Erythroblast (primary cell): ENCODE measurements at regions not wholly inside any gene's neighbourhood (a gene's known extent, or its start where the extent isn't known, plus 50 kb on each side); places are given as distances from the start of the nearest gene placed in this dataset.
"Not testable (repeated sequence)": the region's sequence is repeated elsewhere in the genome, so short reads cannot be mapped to it uniquely, and the experiment has no call there.

Experiments used
- DNase-seq, 2 experiments: peaks; one replicate each; lab custom pipeline; 2025; lab: John Stamatoyannopoulos, UW
- GATA1 ChIP-seq: IDR thresholded peaks from 2 replicates; pipeline ENCODE4 v1.6.1; 2011; ENCODE audit warnings: low read depth, mild to moderate bottlenecking, control low read depth, low read length, moderate library complexity
- POLR2A ChIP-seq: IDR thresholded peaks from 2 replicates; pipeline ENCODE4 v1.6.1; 2011; ENCODE audit warnings: mild to moderate bottlenecking, low read length

DNA sequence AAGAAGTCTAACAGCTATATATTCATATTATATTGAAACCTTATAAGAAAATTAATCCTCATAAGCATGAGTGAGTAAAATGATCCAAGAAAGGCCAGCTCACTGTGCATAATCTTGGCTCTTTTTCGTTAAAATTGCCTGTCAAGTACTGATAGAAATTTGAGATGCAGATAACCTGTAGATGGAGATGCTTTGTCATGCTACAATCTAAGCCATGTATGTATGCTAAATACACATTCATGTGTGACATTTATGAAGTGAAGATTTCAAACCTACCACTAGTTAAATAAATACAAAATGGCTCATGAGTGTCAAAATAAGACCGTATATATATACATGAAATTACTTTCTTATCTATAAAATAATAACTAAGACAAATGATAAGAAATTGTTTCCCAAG, 1491.5 kb upstream of the PRMT6 start:
- TF ChIP-seq GATA1 (no peak), POLR2A (no peak)
- no peak for DNase-seq

DNA sequence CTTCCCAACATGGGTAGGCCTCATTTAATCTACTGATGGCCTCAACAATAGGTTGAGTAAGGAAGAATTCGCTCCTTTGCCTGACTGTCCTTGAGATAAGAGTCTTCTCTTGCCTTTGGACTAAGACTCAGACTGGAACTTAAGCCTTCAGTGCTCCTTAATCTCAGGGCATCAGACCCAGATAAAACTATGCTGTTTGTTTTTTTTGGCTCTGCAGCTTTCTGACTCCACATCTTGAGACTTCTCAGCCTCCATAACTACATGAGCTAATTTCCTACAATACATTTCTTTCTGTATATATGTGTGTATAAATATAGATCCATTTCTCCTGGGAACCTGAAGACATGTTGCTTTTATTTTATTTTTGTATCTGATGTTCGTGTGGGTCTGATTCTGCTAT, 1470.7 kb upstream of the PRMT6 start:
- no peak for DNase-seq
- no peak for TF ChIP-seq POLR2A
- no peak for TF ChIP-seq GATA1

DNA sequence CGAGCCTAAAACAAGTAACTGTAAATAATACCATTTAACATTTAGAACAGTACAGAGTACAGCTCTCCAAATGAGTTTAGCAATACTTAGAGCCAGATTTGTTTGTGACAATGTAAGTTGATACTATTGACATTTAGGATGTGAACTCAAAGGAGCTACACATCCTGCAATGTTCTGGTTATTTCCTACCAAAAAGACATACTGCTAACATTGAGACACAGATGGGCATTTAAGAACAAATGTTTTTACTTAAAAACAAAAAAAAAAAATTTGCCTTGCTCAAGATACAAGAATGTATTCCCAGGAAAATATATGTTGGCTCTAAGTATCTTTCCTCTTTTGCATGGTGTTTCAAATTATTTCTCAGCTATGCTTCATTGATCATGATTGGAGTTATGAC, 1464.8 kb upstream of the PRMT6 start:
- no peak for DNase-seq

DNA sequence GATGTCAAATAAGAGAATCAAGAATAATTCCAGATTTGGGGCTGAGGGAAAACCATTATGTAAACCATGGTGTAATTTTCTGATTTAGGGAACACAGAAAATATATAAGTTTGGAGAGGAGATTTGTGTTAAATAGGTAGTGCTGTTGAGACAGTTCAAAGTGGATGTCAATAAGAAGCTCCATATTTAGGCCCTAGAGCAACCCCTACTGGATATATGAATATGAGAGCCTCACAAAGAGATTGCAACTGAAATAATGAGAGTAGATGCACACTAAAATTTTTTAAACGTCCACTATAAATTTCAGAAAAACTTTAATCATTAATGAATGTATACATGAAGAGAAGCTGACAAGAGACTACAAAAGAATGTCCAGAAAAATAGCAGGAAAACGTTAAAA, 1447.8 kb upstream of the PRMT6 start:
- TF ChIP-seq POLR2A, result no peak
- no peak for TF ChIP-seq GATA1
- DNase-seq, result no peak

More for the DNA sequence above, 1464.8 kb upstream of the PRMT6 start:
- no peak for TF ChIP-seq GATA1
- TF ChIP-seq POLR2A, result no peak

DNA sequence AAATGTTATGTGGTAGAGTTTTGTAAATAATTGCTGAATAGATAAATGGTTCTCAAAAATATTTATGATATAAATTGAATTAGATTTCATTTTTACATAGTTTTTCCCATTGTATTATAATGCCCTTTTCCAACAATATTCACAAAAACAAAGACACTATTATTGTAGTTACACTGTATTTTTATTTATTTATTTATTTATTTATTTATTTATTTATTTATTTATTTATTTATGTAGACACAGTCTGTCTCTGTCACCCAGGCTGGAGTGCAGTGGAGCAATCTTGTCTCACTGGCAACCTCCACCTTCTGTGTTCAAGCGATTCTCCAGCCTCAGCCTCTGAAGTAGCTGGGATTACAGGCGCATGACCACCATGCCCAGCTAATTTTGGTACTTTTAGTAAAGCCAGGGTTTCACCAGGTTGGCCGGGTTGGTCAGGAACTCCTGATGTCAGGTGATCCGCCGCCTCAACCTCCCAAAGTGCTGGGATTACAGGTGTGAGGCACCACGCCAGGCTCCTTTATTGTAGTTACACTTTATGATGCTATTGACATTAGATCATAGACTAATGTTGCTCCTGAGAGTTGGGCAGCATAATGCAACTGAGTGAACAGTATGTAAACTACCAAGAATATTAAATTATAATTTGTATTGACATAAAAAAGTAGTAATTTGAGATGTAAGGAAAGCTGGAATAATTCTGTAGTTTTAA, 1430.0 kb upstream of the PRMT6 start:
- TF ChIP-seq GATA1 (no peak), POLR2A (no peak)
- DNase-seq, result no peak

DNA sequence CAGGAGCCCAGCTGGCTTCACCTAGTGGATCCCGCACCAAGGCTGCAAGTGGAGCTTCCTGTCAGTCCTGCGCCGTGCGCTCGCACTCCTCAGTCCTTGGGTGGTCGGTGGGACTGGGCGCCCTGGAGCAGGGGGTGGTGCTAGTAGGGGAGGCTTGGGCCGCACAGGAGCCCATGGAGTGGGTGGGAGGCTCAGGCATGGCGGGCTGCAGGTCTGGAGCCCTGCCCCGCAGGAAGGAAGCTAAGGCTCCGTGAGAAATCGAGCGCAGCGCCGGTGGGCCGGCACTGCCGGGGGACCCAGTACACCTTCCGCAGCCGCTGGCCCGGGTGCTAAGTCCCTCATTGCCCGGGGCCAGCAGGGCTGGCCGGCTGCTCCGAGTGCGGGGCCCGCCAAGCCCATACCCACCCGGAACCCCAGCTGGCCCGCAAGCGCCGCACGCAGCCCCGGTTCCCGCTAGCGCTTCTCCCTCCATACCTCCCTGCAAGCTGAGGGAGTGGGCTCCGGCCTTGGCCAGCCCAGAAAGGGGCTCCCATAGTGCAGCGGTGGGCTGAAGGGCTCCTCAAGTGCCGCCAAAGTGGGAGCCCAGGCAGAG, 1425.2 kb upstream of the PRMT6 start:
- not testable (repeated sequence) for DNase-seq

DNA sequence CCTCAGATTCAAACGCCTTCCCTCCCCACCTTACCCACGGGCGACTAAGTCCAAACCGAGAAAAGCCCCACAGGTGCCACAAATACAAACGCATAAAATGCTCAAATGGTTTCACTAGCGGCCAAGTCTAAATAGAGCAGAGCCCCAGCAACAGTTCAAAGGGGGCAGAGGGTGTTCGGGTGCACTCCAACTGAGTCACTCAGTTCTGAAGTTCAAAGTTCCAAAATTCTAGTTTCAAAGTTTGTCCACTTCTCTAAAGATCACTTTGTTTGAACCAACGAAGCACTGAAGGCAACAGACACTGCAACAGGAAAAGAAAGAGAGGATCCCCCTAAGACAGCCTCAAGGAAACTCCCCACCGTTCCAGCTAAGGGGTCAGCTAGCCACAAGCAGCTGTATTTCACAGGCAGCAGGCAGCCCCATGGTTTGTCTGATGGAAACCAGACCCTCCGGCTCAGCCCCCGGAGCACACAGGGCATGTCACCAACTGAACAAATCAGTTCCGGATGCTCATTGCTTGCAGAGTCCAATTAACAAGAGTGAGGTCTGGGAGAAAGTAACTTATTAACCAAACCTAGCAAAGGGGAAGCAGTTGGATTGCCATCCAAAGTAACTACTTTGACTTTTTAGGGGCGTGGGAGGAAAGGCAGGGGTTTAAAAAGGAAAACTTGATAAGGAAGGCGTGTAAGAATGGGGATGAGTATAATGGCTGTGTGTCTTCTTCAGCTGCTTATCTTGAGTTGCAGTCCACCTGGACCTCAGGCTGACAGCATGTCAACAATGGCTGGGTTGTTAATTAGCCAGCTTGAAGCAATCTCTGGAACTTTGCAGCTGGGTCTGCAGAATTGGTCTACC, 1423.9 kb upstream of the PRMT6 start:
- no peak for TF ChIP-seq POLR2A
- no peak for TF ChIP-seq GATA1
- no peak for DNase-seq

DNA sequence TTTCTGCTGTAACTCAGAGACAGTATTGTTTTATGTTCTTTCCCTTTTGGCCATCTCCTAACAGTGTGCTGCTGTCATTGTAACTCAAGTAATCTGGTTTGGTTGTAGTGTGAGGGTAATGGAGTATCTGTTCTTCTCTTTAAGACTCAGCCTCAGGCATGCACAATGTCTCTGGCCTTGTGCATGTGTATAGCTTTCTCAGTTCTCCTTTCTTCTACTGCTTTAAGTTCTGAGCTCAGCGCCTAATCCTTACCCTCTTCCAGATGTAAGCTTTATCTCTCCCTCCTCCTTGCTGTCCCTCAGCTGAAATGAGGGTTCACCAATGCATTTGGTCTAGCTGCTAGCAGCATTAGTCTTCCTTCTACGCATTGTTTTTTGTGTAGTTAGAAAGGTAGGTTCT, 1420.4 kb upstream of the PRMT6 start:
- no peak for DNase-seq
- TF ChIP-seq POLR2A (no peak), GATA1 (no peak)

DNA sequence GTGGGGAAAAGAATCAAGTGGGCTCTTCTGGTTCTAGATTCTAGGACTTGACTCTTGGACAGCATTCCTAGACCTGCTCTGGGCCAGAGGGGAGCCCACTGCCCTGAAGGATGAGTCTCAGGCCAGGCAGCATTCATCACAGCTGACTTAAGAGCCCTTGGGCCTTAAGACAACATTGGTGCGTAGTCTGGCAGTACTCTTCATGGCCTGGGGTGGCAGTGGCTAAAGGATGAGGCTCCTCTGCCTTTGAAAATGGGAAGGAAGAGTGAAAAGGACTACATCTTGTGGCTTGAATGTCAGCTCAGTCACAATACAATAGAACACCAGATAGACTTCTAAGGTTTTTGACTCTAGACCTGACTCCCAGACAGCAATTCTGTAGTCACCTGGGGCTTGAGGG, 1415.1 kb upstream of the PRMT6 start:
- TF ChIP-seq POLR2A (no peak), GATA1 (no peak)
- no peak for DNase-seq

DNA sequence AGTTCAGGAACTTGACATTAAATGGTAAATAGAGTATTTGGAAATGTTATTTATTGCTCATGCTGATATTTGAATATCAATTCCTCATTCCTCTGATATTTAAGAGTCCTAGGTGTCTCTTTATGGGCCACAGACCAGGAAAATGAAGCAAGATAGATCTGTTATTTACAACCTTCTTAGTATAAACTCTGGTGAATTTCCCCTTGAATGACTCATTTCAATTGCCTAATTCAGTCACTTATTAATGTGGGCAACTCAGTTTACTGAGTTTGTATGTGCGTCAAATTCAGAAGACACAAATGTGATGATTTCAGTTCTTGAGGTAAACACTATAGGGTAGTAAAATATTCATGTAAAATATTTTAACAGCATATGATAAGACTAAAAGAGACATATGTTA, 1404.4 kb upstream of the PRMT6 start:
- DNase-seq, result no peak
- TF ChIP-seq POLR2A (no peak), GATA1 (no peak)

DNA sequence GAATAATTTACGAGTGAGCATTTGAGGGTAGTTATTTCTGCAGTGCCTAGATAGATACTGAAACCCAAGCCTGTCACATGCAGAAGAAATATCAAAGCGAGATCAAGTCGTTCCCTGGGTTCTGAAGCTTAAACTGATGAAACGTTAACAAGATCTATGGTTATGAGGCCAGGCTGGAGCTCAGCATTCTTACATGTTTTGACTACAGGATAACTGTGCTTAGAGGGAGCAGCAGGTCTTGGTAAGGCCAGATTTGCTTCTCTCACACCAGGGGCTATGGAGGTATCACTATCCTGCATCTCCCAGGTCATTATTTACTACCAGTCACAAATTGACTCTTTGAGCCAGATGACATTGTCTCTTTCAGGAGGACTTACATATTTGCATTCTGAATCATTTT, 1401.4 kb upstream of the PRMT6 start:
- no peak for DNase-seq
- TF ChIP-seq GATA1 (no peak), POLR2A (no peak)

DNA sequence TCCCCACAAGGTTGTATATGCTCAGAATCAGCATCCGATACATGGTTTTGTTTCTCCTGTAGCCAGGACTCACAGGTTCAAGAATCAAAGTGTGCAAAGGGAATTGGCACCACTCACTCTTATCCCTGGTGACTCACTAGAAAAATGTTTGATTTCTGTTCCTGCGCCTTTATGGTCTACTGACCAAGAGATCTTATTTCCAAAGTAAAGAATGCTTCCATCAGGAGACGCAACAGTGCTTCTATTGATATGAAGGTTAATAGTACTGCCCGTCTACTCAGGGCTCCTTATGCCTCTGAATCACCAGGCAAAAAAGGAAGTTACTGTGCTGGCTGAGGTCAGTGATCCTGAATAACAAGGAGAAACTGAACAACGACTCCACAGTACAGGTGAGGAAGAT, 1392.0 kb upstream of the PRMT6 start:
- no peak for TF ChIP-seq POLR2A
- TF ChIP-seq GATA1, result no peak
- DNase-seq, result no peak

DNA sequence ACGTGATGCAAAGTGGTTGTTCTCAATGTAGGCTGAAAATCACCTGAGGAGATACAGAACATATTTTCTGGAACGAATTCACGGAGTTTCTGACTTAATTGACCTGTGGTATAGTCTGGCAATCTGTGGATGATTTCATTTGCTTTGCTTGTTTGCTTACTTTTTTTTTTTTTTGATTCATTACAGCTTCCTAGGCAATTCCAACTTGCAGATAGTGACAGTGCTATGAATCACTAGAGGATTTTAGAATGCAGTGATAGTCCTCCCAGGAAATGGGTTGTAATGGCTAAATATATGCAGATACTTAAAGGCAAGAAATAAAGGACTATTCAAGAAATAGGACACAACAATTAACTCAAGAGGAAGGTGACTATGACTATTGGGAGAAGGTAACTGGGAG, 1378.1 kb upstream of the PRMT6 start:
- no peak for TF ChIP-seq POLR2A
- no peak for DNase-seq

DNA sequence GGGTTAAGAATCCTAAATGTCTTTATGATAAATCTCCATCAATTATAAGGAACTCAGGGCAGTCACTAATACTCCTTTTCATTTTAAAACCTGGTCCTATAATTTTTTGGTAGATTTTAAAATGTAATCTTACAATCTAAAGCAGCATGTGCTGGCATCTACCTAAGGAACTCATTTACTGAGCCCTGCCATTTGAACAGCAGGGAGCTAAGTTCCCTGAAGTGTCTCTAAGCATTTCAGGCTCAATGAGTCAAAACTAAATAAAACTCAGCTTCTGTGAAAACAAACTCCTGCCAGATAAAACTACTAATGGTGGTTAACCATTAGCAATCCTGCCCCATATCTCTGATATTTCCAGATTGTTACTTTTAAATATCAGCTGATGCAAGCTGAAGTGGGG, 1371.8 kb upstream of the PRMT6 start:
- DNase-seq, result no peak
- no peak for TF ChIP-seq POLR2A
- no peak for TF ChIP-seq GATA1

DNA sequence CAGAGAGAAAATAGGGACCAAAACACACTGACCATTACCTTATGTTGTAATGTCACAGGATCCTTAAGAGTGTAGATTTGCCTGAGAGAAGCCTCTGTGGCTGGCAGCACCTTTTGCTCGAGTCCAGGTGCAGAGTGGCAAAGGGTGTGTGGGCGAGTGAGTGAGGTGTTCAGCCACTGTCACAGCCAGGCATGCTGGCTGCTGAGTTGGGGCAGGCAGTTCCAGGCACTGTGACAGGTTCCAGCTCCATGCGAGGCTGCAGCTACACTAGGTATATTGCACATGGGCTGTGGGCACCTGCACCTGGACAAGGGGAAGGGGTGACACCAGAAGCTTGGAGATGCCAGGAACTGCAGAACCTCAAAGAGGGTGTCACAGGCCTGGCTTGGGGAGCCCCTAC, 1370.4 kb upstream of the PRMT6 start:
- TF ChIP-seq POLR2A, result no peak
- TF ChIP-seq GATA1, result no peak

More for the DNA sequence above, 1370.4 kb upstream of the PRMT6 start:
- no peak for DNase-seq
